ENCODE measurements at regions not wholly inside any gene's neighbourhood (a gene's known extent, or its start where the extent isn't known, plus 50 kb on each side); places are given as distances from the start of the nearest gene placed in this dataset.

- intact Hi-C loops (cut with micrococcal nuclease; ENCODE audit: unreplicated experiment), result no loop called here
- ChIA-PET CTCF (no interaction called here), POLR2A (no interaction called here)
These were observed 162.5 kb upstream of the KCTD7 start for GRCh38 chr7:66466081-66466600.

GRCh38 chr7:66467887-66468286 lies 160.8 kb upstream of the KCTD7 start:
- in situ Hi-C loops (cut with MboI), result no loop called here
- RAD21 ChIA-PET (ENCODE audit: unreplicated experiment), result interaction anchor here (0.8 kb wide), 1 partner anchor 333 kb away, joined by 3 read pairs; no protein-coding TSS in a partner anchor
- intact Hi-C loops (cut with micrococcal nuclease; ENCODE audit: unreplicated experiment), result no loop called here
- no peak for DNase-seq (ENCODE audit: low read depth, low spot score)
- Histone ChIP-seq H2AFZ (ENCODE audit: control insufficient read depth, low read depth, low read length) (no peak overlapping the region), H3K4me3 (no peak overlapping the region), H3K4me2 (ENCODE audit: control insufficient read depth, insufficient read depth) (no peak overlapping the region), H3K27ac (ENCODE audit: control insufficient read depth, insufficient read depth) (no peak overlapping the region), H3K9me3 (replicated peaks; ENCODE audit: control insufficient read depth, insufficient read depth, low read length) (no peaks in the 10 kb centered on the region), H3K4me1 (ENCODE audit: control insufficient read depth, insufficient read depth, low read length) (no peaks in the 10 kb centered on the region), H3K79me2 (ENCODE audit: control insufficient read depth, insufficient read depth, low read length) (no peaks in the 10 kb centered on the region), H3K27me3 (replicated peaks in 1 of 2; ENCODE audit: control insufficient read depth in 2 of 2, insufficient read depth in 2 of 2, low read length in 1 of 2) (no peaks in the 10 kb centered on the region), H3K9ac (ENCODE audit: control insufficient read depth, insufficient read depth, low read length) (no peak overlapping the region), H3K36me3 (ENCODE audit: control insufficient read depth in 2 of 2, insufficient read depth in 2 of 2, low read length in 1 of 2) (no peaks in the 10 kb centered on the region), H4K20me1 (ENCODE audit: control insufficient read depth, insufficient read depth) (no peaks in the 10 kb centered on the region)
- CTCF ChIA-PET, result no interaction called here
- TF ChIP-seq MTA2 (IDR thresholded peaks at IDR 0.05; ENCODE audit: low read depth) (no peak), NKRF (conservative IDR thresholded peaks at IDR 0.05) (no peak), HDGF (IDR thresholded peaks at IDR 0.05) (no peak), EP300 (IDR thresholded peaks at IDR 0.05; ENCODE audit: borderline replicate concordance in 1 of 2, control insufficient read depth in 1 of 2, low read depth in 2 of 2, low read length in 2 of 2) (no peak), NFYB (IDR thresholded peaks at IDR 0.05; ENCODE audit: insufficient read depth, low read depth, low read length) (no peak), ATF7 (IDR thresholded peaks at IDR 0.05; ENCODE audit: low read depth) (no peak)
- POLR2A ChIA-PET, result no interaction called here
- SMC1A ChIA-PET (ENCODE audit: uncharacterized antibody, unreplicated experiment), result no interaction called here
- no peak for FAIRE-seq
- 96% methylated on average over 2 of the region's 2 CpGs for WGBS (ENCODE audit: insufficient coverage, insufficient replicate concordance, low lambda C conversion rate, missing lambda C conversion rate)
- BruUV-seq (replicated peaks), result no TSS peak
- no peak for ATAC-seq

More at GRCh38 chr7:66466081-66466600, 162.5 kb upstream of the KCTD7 start:
- ChIA-PET RAD21 (ENCODE audit: unreplicated experiment) (no interaction called here), SMC1A (ENCODE audit: uncharacterized antibody, unreplicated experiment) (no interaction called here)
- H3K79me2 ChIP-seq (ENCODE audit: control insufficient read depth, insufficient read depth, low read length), result no peaks in the 10 kb centered on the region
- H4K20me1 ChIP-seq (ENCODE audit: control insufficient read depth, insufficient read depth), result no peaks in the 10 kb centered on the region
- ATAC-seq (no peak), FAIRE-seq (no peak), DNase-seq (ENCODE audit: low read depth, low spot score) (no peak)
- no peaks in the 10 kb centered on the region for H3K36me3 ChIP-seq (ENCODE audit: control insufficient read depth in 2 of 2, insufficient read depth in 2 of 2, low read length in 1 of 2)
- no peaks in the 10 kb centered on the region for H3K27me3 ChIP-seq (replicated peaks in 1 of 2; ENCODE audit: control insufficient read depth in 2 of 2, insufficient read depth in 2 of 2, low read length in 1 of 2)
- no peaks in the 10 kb centered on the region for H3K9me3 ChIP-seq (replicated peaks; ENCODE audit: control insufficient read depth, insufficient read depth, low read length)
- H3K4me1 ChIP-seq (ENCODE audit: control insufficient read depth, insufficient read depth, low read length), result no peaks in the 10 kb centered on the region
- in situ Hi-C loops (cut with MboI), result no loop called here
- 98% methylated on average over 8 of the region's 8 CpGs for WGBS (ENCODE audit: insufficient coverage, insufficient replicate concordance, low lambda C conversion rate, missing lambda C conversion rate)
- no peak for TF ChIP-seq KLF5 (IDR thresholded peaks at IDR 0.05; ENCODE audit: partially characterized antibody)
- TF ChIP-seq ZBED1 (IDR thresholded peaks at IDR 0.05; ENCODE audit: borderline replicate concordance), result no peak
- TF ChIP-seq IRF3 (IDR thresholded peaks at IDR 0.05), result no peak
- no peak for TF ChIP-seq BMI1 (IDR thresholded peaks at IDR 0.05; ENCODE audit: borderline replicate concordance)
- TF ChIP-seq NFYB (IDR thresholded peaks at IDR 0.05; ENCODE audit: insufficient read depth, low read depth, low read length), result no peak
- no peak for TF ChIP-seq SIX5 (IDR thresholded peaks at IDR 0.05; ENCODE audit: low read depth, low read length, severe bottlenecking)
- no peak for TF ChIP-seq KDM1A (IDR thresholded peaks at IDR 0.05; ENCODE audit: borderline replicate concordance)
- no peak for TF ChIP-seq RB1 (IDR thresholded peaks at IDR 0.05; ENCODE audit: borderline replicate concordance)
- no peak overlapping the region for H3K9ac ChIP-seq (ENCODE audit: control insufficient read depth, insufficient read depth, low read length)
- H2AFZ ChIP-seq (ENCODE audit: control insufficient read depth, low read depth, low read length), result no peak overlapping the region
- no TSS peak for BruUV-seq (replicated peaks)
- H3K4me2 ChIP-seq (ENCODE audit: control insufficient read depth, insufficient read depth), result no peak overlapping the region
- no peak overlapping the region for H3K27ac ChIP-seq (ENCODE audit: control insufficient read depth, insufficient read depth)
- no peak overlapping the region for H3K4me3 ChIP-seq

Measured in GM12878 (cell line).